Body of pancreas (tissue), 4 donors: ENCODE measurements at regions not wholly inside any gene's neighbourhood (a gene's known extent, or its start where the extent isn't known, plus 50 kb on each side); places are given as distances from the start of the nearest gene placed in this dataset.
"Not testable (repeated sequence)": the region's sequence is repeated elsewhere in the genome, so short reads cannot be mapped to it uniquely, and the experiment has no call there.

ENCODE experiments used
- ATAC-seq: fragments of 150-250 bp; one replicate; pipeline ENCODE4 v1.9.1; 2016
- DNase-seq, 4 donors: peaks; one replicate each; pipeline ENCODE4 v3.0.0-alpha.2; 2019
- H3K27ac ChIP-seq, 4 donors: fragments of 200-600 bp; sonication (generic); 1 replicate in 3 of 4; 2 replicates in 1 of 4; pipeline versions ENCODE4 v1.5.1 to v1.6.1; 2016 to 2019; ENCODE audit warnings: mild to moderate bottlenecking in 1 of 4, mixed read lengths in 1 of 4, moderate library complexity in 1 of 4
- H3K27me3 ChIP-seq, 2 donors: fragments of 200-600 bp; sonication (generic); one replicate each; pipeline ENCODE4 v1.6.0; 2016; ENCODE audit warnings: mild to moderate bottlenecking in 1 of 2
- H3K36me3 ChIP-seq, 2 donors: fragments of 200-600 bp; sonication (generic); replicated peaks in 1 of 2; 2 replicates each; pipeline ENCODE4 v1.5.1; 2016; ENCODE audit warnings: low read depth in 2 of 2; ENCODE audit not compliant: insufficient read depth in 1 of 2
- H3K4me1 ChIP-seq: fragments of 200-600 bp; sonication (generic); one replicate; pipeline ENCODE4 v1.6.0; 2016
- H3K4me3 ChIP-seq, 2 donors: fragments of 200-600 bp; sonication (generic); 1 replicate in 1 of 2; 2 replicates in 1 of 2; pipeline ENCODE4 v1.5.1; 2016 to 2019
- H3K9me3 ChIP-seq, 3 donors: fragments of 200-600 bp; sonication (generic); 1 replicate in 2 of 3; 2 replicates in 1 of 3; pipeline ENCODE4 v1.5.1; 2016
- POLR2A ChIP-seq, 3 donors: fragments of 450-650 bp; IDR thresholded peaks; one replicate each; pipeline ENCODE4 v1.6.1; 2016; ENCODE audit warnings: antibody characterized with exemption in 3 of 3, mild to moderate bottlenecking in 2 of 3
- WGBS, 2 donors: methylation state at CpG; one replicate each; pipeline ENCODE4 v1.1.5; 2017; 5-methylcytosine and 5-hydroxymethylcytosine counted together
- intact Hi-C: fragments of 100-400 bp; cut with DNase I; formaldehyde crosslinking; loops from one replicate; pipeline ENCODE4 v1.15.1; 2023
- TF ChIP-seq, protein P1 (sequence below), 7 experiments: fragments of 450-650 bp in 4 of 7; fragments of 200-600 bp in 3 of 7; sonication (generic) in 3 of 7; IDR thresholded peaks; one replicate each; pipeline ENCODE4 v1.5.1; 2016 to 2019; ENCODE audit warnings: antibody characterized with exemption in 7 of 7

DNA sequence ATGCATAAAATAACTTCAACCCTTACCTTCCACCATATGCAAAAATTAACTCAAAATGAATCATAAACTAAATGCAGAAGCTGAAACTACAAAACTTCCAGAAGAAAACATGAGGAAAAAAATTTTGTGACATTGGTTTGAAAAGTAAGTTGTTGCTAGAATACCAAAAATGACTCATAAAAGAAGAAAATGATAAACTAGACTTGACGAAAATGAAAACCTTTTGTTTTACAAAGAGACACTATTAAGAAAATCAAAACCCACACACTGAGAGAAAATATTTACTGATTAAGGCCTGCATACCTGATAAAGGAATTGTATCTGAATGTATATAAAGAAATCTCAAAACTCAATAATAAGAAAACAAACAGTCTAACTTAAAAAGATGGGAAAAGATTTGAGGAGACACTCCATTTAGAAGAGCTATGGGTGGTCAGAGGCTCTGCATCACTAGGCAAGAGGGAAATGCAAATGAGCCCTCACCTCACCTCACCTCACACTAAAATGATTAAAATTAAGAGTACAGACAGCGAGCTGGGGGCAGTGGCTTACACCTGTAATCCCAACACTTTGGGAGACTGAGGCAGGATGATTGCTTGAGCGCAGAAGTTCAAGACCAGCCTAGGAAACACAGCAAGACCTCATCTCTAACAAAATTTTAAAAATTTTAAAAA, 97.6 kb upstream of the CST7 start:
- no peak for ATAC-seq
- Histone ChIP-seq H3K36me3 (no peaks in the 10 kb centered on the region), H3K27ac (no peak overlapping the region), H3K4me1 (no peaks in the 10 kb centered on the region), H3K27me3 (no peaks in the 10 kb centered on the region), H3K4me3 (no peak overlapping the region), H3K9me3 (peaks cover 0 to 5% (median 0%) of the 10 kb centered on the region in 3 donors)
- TF ChIP-seq, protein P1, sequence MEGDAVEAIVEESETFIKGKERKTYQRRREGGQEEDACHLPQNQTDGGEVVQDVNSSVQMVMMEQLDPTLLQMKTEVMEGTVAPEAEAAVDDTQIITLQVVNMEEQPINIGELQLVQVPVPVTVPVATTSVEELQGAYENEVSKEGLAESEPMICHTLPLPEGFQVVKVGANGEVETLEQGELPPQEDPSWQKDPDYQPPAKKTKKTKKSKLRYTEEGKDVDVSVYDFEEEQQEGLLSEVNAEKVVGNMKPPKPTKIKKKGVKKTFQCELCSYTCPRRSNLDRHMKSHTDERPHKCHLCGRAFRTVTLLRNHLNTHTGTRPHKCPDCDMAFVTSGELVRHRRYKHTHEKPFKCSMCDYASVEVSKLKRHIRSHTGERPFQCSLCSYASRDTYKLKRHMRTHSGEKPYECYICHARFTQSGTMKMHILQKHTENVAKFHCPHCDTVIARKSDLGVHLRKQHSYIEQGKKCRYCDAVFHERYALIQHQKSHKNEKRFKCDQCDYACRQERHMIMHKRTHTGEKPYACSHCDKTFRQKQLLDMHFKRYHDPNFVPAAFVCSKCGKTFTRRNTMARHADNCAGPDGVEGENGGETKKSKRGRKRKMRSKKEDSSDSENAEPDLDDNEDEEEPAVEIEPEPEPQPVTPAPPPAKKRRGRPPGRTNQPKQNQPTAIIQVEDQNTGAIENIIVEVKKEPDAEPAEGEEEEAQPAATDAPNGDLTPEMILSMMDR (IDR thresholded peaks at IDR 0.05) = no peak
- TF ChIP-seq POLR2A (IDR thresholded peaks at IDR 0.05) = no peak
- DNase-seq = no peak
- intact Hi-C loops = loop anchor here (10.0 kb wide), 1 partner anchor 47 kb away; no protein-coding TSS in a partner anchor
- WGBS, 2 donors = 72 to 79% methylated on average over 3 of the region's 3 CpGs

DNA sequence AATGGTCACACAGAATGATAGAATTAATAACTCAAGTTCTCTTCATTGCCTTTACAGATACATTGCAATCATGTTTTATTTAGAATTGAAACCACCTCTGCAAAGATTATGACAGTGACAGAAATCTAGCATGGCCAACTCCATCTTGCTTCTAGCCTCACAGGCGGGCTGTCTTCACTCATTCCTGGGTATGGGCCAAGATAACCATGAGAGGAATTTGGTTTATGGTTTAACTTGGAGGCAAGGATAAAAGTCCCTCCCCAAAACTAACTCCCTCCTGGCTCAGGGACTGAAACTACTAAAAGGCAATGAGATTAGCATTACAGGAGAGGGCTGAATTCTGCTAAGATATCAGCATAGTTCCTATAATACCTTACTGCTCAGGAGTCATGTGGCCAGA, 95.2 kb upstream of the CST7 start:
- no peaks in the 10 kb centered on the region for H3K4me1 ChIP-seq
- no peaks in the 10 kb centered on the region for H3K27me3 ChIP-seq
- H3K4me3 ChIP-seq = no peak overlapping the region
- WGBS, 2 donors = 27 to 33% methylated on average over 1 of the region's 1 CpG
- no peaks in the 10 kb centered on the region for H3K36me3 ChIP-seq
- intact Hi-C loops = loop anchor here (10.0 kb wide), 1 partner anchor 49 kb away; no protein-coding TSS in a partner anchor
- DNase-seq = no peak
- ATAC-seq = no peak
- H3K27ac ChIP-seq = no peak overlapping the region
- peaks cover 0 to 5% (median 0%) of the 10 kb centered on the region in 3 donors for H3K9me3 ChIP-seq
- no peak for TF ChIP-seq POLR2A (IDR thresholded peaks at IDR 0.05)
- TF ChIP-seq, protein P1 (IDR thresholded peaks at IDR 0.05) = no peak

DNA sequence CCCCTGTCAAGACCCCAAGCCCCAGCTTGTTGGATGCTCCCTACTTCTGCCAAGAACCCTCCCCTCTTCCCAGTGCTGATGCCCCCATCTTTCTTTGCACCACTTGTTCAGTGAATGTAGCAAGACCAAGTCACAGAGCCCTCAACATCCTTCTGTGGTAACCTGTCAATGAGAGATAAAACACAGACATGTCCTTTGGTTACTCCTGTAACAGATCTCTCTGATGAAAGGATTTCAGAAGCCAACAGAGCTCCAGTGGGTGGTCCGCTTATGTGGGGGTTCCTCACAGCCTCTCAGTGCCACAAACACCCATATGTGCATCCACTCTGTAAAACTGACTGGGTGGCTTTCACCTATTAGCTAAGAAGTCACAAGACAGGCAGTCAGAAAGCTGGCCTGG, 93.2 kb upstream of the CST7 start:
- intact Hi-C loops = loop anchor here (10.0 kb wide), 1 partner anchor 51 kb away; no protein-coding TSS in a partner anchor
- Histone ChIP-seq H3K27ac (no peak overlapping the region), H3K9me3 (peaks cover 0 to 5% (median 0%) of the 10 kb centered on the region in 3 donors), H3K27me3 (no peaks in the 10 kb centered on the region), H3K36me3 (no peaks in the 10 kb centered on the region), H3K4me3 (no peak overlapping the region), H3K4me1 (no peaks in the 10 kb centered on the region)
- 60 to 73% methylated on average over 1 of the region's 1 CpG for WGBS, 2 donors
- no peak for ATAC-seq
- DNase-seq = no peak
- TF ChIP-seq, protein P1 (IDR thresholded peaks at IDR 0.05) = no peak
- TF ChIP-seq POLR2A (IDR thresholded peaks at IDR 0.05) = no peak

DNA sequence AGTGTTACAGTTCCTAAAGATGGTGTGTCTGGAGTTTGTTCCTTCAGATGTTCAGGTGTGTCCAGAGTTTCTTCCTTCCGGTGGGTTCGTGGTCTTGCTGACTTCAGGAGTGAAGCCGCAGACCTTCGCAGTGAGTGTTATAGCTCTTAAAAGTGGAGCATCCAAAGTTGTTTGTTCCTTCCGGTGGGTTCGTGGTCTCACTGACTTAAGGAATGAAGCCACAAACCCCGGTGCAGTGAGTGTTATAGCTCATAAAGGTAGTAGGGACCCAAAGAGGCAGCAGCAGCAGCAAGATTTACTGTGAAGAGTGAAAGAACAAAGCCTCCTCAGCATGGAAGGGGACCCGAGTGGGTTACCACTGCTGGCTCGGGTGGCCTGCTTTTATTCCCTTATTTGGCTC, 90.6 kb upstream of the CST7 start:
- H3K4me3 ChIP-seq, H3K36me3 ChIP-seq, H3K27ac ChIP-seq, H3K4me1 ChIP-seq, H3K27me3 ChIP-seq, H3K9me3 ChIP-seq, ATAC-seq, DNase-seq: not testable (repeated sequence)
- WGBS, 2 donors = 70 to 82% methylated on average over 9 of the region's 9 CpGs
- intact Hi-C loops = loop anchor here (10.0 kb wide), 1 partner anchor 54 kb away; no protein-coding TSS in a partner anchor

DNA sequence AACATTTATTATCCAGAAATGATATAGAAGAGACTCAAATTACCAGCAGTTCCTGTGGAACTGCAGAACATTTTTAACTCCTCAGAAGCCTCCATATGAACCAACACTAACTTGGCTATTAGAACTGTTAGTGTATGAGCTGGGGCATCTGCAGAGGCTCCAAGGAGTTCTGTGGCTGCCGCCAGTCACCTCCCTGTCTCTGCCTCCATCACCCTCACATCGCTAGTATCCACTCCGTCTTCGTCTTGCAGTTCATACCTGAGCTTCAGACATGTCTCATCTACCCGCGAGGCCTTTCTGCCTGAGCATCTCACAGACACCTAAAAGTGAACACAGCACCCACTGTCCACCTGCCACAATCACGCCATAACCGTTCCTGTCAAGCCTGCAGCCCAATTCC, 89.5 kb upstream of the CST7 start:
- no peaks in the 10 kb centered on the region for H3K36me3 ChIP-seq
- H3K4me1 ChIP-seq = no peaks in the 10 kb centered on the region
- DNase-seq (no peak), ATAC-seq (no peak)
- H3K27me3 ChIP-seq = no peaks in the 10 kb centered on the region
- H3K9me3 ChIP-seq = peaks cover 0 to 2% (median 0%) of the 10 kb centered on the region in 3 donors
- H3K4me3 ChIP-seq = no peak overlapping the region
- TF ChIP-seq POLR2A (IDR thresholded peaks at IDR 0.05) = no peak
- TF ChIP-seq, protein P1 (IDR thresholded peaks at IDR 0.05) = no peak
- intact Hi-C loops = loop anchor here (10.0 kb wide), 1 partner anchor 55 kb away; no protein-coding TSS in a partner anchor
- no peak overlapping the region for H3K27ac ChIP-seq
- 70 to 83% methylated on average over 8 of the region's 8 CpGs for WGBS, 2 donors
